Prostate gland (tissue), 2 donors: ENCODE measurements at regions not wholly inside any gene's neighbourhood (a gene's known extent, or its start where the extent isn't known, plus 50 kb on each side); places are given as distances from the start of the nearest gene placed in this dataset.

Source experiments
- DNase-seq: peaks from one replicate; pipeline ENCODE4 v3.0.0-alpha.2; 2019; ENCODE audit warnings: low spot score
- H3K27ac ChIP-seq, 2 donors: fragments of 200-600 bp; sonication (generic); 2 replicates each; pipeline ENCODE4 v1.5.1; 2017 to 2019
- H3K27me3 ChIP-seq: fragments of 200-600 bp; sonication (generic); replicated peaks from 2 replicates; pipeline ENCODE4 v1.5.1; 2019; ENCODE audit not compliant: insufficient read depth
- H3K36me3 ChIP-seq, 2 donors: fragments of 200-600 bp; sonication (generic); 1 replicate in 1 of 2; 2 replicates in 1 of 2; pipeline versions ENCODE4 v1.5.1 to v1.8.1; 2017 to 2019
- H3K4me1 ChIP-seq: fragments of 200-600 bp; sonication (generic); replicated peaks from 2 replicates; pipeline ENCODE4 v1.5.1; 2019
- H3K4me3 ChIP-seq, 2 donors: fragments of 200-600 bp; sonication (generic); 2 replicates each; pipeline ENCODE4 v1.5.1; 2017 to 2019
- H3K9me3 ChIP-seq: fragments of 200-600 bp; sonication (generic); 2 replicates; pipeline ENCODE4 v1.5.1; 2017
- POLR2A ChIP-seq: fragments of 450-650 bp; IDR thresholded peaks from one replicate; pipeline ENCODE4 v1.6.1; 2016; ENCODE audit warnings: antibody characterized with exemption, mild to moderate bottlenecking
- POLR2AphosphoS5 ChIP-seq: sonication (generic); formaldehyde crosslinking; IDR thresholded peaks from one replicate; pipeline ENCODE4 v1.6.1; 2017; ENCODE audit warnings: antibody characterized with exemption
- WGBS: methylation state at CpG from one replicate; pipeline ENCODE4 v1.1.5; 2018; 5-methylcytosine and 5-hydroxymethylcytosine counted together
- intact Hi-C: fragments of 100-400 bp; cut with DNase I; formaldehyde crosslinking; loops from one replicate; pipeline ENCODE4 v1.14.2; 2022
- TF ChIP-seq, protein P1 (sequence below), 4 experiments: fragments of 200-600 bp in 2 of 4; fragments of 450-650 bp in 2 of 4; sonication (generic) in 2 of 4; IDR thresholded peaks; 1 replicate in 3 of 4; 2 replicates in 1 of 4; pipeline ENCODE4 v1.5.1; 2016 to 2019; ENCODE audit warnings: antibody characterized with exemption in 4 of 4, mild to moderate bottlenecking in 2 of 4, moderate library complexity in 2 of 4

- Histone ChIP-seq H3K27me3 (no peaks in the 10 kb centered on the region), H3K4me3 (no peak overlapping the region), H3K9me3 (no peaks in the 10 kb centered on the region), H3K36me3 (no peaks in the 10 kb centered on the region), H3K4me1 (no peaks in the 10 kb centered on the region), H3K27ac (no peak overlapping the region)
- intact Hi-C loops, result no loop called here
- 88% methylated on average over 13 of the region's 13 CpGs for WGBS
- TF ChIP-seq, protein P1, sequence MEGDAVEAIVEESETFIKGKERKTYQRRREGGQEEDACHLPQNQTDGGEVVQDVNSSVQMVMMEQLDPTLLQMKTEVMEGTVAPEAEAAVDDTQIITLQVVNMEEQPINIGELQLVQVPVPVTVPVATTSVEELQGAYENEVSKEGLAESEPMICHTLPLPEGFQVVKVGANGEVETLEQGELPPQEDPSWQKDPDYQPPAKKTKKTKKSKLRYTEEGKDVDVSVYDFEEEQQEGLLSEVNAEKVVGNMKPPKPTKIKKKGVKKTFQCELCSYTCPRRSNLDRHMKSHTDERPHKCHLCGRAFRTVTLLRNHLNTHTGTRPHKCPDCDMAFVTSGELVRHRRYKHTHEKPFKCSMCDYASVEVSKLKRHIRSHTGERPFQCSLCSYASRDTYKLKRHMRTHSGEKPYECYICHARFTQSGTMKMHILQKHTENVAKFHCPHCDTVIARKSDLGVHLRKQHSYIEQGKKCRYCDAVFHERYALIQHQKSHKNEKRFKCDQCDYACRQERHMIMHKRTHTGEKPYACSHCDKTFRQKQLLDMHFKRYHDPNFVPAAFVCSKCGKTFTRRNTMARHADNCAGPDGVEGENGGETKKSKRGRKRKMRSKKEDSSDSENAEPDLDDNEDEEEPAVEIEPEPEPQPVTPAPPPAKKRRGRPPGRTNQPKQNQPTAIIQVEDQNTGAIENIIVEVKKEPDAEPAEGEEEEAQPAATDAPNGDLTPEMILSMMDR (IDR thresholded peaks at IDR 0.05), result no peak
- no peak for TF ChIP-seq POLR2A
- no peak for TF ChIP-seq POLR2AphosphoS5
- no peak for DNase-seq
Observed at GRCh38 chr22:49587421-49587820, 240.3 kb downstream of the BRD1 start.

- whole genome bisulfite sequencing, result 80% methylated on average over 12 of the region's 12 CpGs
- intact Hi-C loops, result no loop called here
- no peaks in the 10 kb centered on the region for H3K36me3 ChIP-seq
Observed at GRCh38 chr22:49586873-49587272, 240.8 kb downstream of the BRD1 start.

GRCh38 chr22:49586244-49586748, 241.4 kb downstream of the BRD1 start:
- Histone ChIP-seq H3K27ac (no peak overlapping the region), H3K36me3 (no peaks in the 10 kb centered on the region), H3K9me3 (no peaks in the 10 kb centered on the region), H3K4me1 (no peaks in the 10 kb centered on the region), H3K27me3 (no peaks in the 10 kb centered on the region), H3K4me3 (no peak overlapping the region)
- WGBS, result 68% methylated on average over 20 of the region's 20 CpGs
- intact Hi-C loops, result no loop called here
- no peak for DNase-seq
- TF ChIP-seq POLR2AphosphoS5 (no peak), POLR2A (no peak)
- TF ChIP-seq, protein P1 (IDR thresholded peaks at IDR 0.05), result no peak

More at GRCh38 chr22:49586873-49587272, 240.8 kb downstream of the BRD1 start:
- no peaks in the 10 kb centered on the region for H3K9me3 ChIP-seq
- no peak overlapping the region for H3K27ac ChIP-seq
- H3K27me3 ChIP-seq, result no peaks in the 10 kb centered on the region
- DNase-seq, result no peak
- no peak for TF ChIP-seq POLR2A
- no peak overlapping the region for H3K4me3 ChIP-seq
- no peaks in the 10 kb centered on the region for H3K4me1 ChIP-seq

DNA sequence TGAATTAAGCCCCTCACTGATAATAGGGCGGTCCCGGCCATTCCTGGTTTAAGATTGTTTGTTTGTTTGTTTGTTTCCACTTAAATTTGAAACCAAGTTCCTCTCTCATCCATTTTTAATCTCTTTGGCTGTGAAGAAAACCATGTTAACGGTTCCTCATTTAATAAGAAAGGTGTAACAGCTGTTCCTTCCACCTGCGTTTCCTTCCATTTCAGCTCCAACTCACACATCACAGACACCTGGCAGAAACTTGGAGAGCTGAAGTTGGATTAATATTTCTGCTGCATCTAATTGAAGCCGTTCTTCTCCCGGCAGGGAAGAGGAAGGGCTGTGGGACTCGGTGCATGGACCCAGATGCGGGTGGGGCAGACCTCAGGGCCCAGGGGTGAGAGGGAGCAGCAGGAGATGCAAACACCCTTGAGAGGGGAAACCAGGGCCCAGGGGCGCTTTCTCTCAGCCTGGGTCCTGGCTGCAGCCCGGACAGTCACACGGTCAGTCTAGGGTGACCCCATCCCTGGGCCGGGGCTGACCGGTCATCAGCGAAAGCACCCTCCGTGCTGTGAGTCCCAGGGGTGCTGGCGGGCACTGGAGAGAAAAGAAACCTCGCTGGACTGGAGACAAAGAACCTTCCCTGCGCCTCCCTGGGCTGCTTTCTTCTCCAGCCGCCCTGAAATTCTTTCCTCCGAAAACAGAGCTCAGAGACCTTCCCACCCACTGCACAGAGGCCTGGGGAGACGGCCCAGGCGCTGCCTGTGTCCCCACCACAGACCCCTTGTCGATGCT, 242.0 kb downstream of the BRD1 start:
- intact Hi-C loops, result no loop called here
- Histone ChIP-seq H3K4me1 (no peaks in the 10 kb centered on the region), H3K4me3 (no peak overlapping the region), H3K27ac (no peak overlapping the region), H3K36me3 (no peaks in the 10 kb centered on the region), H3K27me3 (no peaks in the 10 kb centered on the region), H3K9me3 (no peaks in the 10 kb centered on the region)
- TF ChIP-seq POLR2AphosphoS5 (no peak), POLR2A (no peak)
- TF ChIP-seq, protein P1 (IDR thresholded peaks at IDR 0.05), result no peak
- DNase-seq, result no peak
- WGBS, result 87% methylated on average over 23 of the region's 23 CpGs

DNA sequence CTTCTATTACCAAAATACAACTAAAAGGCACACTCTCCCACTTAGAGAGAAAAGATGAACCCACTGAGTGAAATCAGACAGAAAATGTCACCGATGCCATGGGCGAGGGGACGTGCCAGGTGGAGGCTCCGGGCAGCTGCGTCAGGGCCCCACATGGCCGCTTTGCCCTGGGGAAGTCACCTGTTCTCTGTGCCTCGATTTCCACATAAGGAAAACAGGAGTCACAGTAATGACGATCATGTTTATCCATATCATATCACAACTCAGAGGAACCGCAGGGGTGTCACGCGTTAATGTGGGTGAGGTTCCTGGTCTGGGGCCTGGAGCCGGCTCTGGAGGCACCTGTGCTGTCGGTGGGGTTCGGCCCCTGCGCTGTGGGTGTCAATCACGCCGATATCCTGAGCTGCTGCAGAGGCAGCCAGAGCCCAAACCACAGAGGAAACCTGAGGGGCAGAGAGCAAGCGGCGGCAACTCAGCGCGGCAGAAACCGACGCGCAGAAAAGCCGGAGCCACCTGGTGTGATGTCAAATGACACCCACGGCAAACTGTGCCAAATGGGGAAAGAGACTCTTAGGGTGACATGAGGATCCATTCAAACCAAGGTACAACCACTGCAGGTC, 243.7 kb downstream of the BRD1 start:
- intact Hi-C loops, result no loop called here
- Histone ChIP-seq H3K36me3 (no peaks in the 10 kb centered on the region), H3K4me3 (no peak overlapping the region), H3K4me1 (no peaks in the 10 kb centered on the region), H3K27ac (no peak overlapping the region), H3K27me3 (no peaks in the 10 kb centered on the region), H3K9me3 (no peaks in the 10 kb centered on the region)
- TF ChIP-seq, protein P1 (IDR thresholded peaks at IDR 0.05), result no peak
- no peak for DNase-seq
- 90% methylated on average over 26 of the region's 26 CpGs for WGBS
